GM21737 (cell line): ENCODE measurements at regions not wholly inside any gene's neighbourhood (a gene's known extent, or its start where the extent isn't known, plus 50 kb on each side); places are given as distances from the start of the nearest gene placed in this dataset.
"Not testable (repeated sequence)": the region's sequence is repeated elsewhere in the genome, so short reads cannot be mapped to it uniquely, and the experiment has no call there.

Source experiments
- ATAC-seq: cut with Tn5 transposase; IDR thresholded peaks from one replicate; pipeline ENCODE4 v1.9.1; 2021; ENCODE audit warnings: mild to moderate bottlenecking, moderate library complexity; ENCODE audit not compliant: unreplicated experiment

GRCh38 chr20:40012026-40012425, 677.0 kb downstream of the MAFB start:
- not testable (repeated sequence) for ATAC-seq

DNA sequence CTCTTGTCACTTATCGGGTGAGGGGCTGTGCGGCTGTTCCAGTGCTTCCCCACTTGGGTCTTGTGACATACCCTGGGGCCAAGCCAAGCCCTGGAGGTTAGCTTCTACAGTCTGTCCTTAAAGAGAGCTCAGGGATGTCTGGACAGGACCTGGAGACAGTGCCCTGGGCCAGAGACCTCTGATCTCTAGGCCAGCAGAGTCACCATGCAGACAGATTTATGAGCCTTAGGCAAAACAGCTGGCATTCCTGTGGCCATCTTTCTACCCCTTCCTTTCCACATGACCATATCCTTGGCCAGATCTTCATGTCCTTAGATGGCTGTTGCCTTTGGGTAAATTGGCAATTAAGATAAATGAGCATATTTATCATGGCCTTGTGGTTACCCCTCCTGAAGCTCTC, 678.6 kb downstream of the MAFB start:
- no peak for ATAC-seq

DNA sequence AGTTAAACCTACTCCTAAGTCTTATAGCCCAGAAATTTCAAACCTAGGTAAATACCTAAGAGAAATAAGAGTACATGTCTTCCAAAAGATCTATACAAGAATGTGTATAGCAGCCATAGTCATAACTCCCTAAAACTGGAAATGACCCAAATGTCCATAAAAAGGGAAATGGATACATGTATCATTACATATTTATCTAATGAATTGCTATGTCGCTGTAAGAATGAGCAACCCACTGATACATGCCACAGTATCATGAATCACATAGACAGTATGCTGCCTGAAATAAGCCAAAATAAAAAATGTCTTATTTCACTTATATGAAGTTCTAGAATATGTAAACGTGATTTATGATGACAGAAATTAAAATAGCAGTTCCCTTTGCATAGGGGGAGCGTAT, 679.5 kb downstream of the MAFB start:
- ATAC-seq = no peak

- ATAC-seq = no peak
These were observed 680.9 kb downstream of the MAFB start for GRCh38 chr20:40008177-40008576.

- no peak for ATAC-seq
These were observed 682.7 kb downstream of the MAFB start for GRCh38 chr20:40006168-40006860.

GRCh38 chr20:40004092-40004491, 684.9 kb downstream of the MAFB start:
- not testable (repeated sequence) for ATAC-seq

DNA sequence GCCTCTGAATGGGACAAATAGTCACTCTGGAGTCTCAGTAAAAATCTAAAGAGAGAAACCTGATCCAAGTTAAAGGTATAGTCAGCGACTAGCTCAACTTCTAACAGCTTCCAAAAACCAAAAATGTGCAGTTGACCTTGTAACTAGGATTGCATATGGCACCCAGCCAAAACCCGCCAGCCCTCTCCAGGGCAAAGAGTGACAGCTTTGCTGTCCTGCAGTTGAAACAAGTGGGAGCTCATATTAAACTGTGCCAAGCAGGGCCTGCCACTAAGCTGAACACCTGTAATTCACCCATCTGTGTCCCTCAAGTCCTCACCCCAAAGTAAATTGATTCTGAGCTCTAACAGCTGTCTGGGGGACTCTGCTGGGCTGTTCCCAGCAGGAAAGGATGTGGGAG, 695.3 kb downstream of the MAFB start:
- no peak for ATAC-seq

- ATAC-seq = no peak
These were observed 698.3 kb downstream of the MAFB start for GRCh38 chr20:39990692-39991091.

GRCh38 chr20:39988991-39989390, 700.0 kb downstream of the MAFB start:
- no peak for ATAC-seq

DNA sequence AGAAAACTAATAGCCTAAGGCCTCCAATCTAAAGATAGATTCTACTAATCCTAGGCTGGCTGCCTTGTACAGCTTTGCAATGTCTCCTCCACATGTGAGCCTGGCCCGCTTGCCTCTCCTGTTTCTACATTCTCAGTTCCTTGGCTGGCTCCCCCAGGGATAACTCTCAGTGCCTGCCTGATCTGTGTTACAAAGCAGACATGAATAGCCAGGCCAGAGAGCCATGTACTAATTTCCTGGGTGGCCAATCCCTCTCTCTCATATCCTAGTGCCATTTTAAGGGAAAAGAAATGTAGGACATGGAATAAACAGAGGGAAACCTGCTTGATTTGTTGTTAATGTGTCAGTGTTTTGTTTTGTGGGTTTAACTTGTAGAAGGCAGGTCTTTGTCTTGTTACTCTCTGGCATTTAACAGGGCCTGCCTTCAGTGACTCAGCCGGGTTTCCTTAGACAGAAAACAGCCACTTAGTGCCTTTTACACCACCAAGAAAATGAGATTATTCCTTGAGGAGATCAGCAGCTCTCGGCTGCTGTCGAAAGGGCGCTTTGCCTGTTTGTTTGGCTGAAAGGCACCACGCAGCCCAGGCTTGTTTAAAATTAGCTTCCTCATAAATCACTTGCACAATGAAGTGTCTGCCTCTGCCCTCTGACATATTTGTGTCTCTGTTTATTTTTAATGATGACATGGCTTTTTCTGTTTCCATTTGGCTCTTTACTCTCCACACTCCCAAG, 702.7 kb downstream of the MAFB start:
- no peak for ATAC-seq

DNA sequence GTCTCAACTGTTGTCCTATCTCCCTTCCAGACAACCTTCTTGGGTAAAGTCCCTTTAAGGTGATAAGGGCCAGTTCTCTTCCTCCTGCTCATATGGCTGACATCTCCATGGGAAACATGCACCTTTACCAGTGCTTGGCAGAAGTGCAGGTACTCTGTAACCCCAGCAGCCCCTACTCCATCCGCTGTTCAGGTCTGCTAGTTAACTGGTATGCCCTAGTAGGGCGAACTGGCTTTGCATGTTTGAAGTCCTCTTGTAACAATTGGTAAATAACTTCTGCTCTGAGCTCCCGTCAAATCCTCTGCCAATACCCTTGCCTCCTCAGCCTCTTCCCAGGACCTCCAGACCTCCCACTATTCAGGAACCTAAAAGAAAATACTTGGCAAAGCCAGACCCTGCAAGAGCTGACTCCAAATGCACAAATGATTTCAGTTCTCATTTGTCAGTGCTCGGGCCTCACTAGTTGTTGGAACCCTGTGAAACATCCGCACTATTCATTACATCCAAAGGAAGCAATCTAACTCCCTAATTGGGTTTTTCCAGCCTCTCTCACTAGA, 703.7 kb downstream of the MAFB start:
- ATAC-seq = no peak

- no peak for ATAC-seq
These were observed 705.4 kb downstream of the MAFB start for GRCh38 chr20:39983655-39984054.

DNA sequence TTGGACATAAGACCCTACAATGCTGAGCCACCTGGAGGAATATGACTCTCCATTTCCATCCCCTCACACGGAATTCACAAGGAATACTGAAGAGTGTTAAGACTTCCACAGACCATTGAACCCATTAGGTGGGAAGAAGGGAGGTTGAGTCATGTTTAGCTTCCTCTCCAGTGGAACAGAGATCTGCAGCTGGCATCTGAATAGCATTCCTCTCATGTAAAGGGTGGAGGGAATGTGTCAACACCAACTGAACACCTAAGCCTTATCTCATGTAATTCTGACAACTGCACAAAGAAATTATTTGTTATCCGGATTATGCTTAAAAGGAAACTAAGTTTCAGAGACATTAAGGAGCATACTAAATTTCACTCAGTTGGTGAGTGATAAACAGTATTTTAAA, 705.9 kb downstream of the MAFB start:
- no peak for ATAC-seq

DNA sequence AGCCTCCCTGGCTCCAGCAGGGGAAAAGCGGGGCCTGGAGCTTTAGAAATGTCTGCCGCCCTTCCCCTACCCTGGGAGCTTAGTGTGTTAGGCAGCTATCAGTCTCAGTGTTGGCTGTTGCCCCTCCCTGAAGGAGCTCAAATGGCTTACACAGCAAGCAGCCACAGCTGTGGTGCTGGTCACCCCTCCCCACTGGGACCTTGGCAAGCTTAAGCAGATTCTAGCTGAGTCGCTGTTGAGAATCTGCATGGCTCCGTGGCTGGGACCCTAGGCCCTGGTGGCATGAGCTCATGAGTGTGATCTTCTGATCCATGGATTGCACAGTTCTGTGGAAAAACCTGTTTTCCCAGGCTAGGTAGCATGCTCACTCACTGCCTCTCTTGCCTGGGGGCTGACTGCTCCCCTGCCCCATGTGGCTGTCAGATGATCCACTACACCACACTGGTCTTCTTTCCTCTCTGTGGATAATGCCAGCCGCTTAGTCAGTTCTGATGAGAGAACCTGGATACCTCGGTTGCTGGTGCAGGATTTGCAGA, 714.0 kb downstream of the MAFB start:
- ATAC-seq = no peak

- ATAC-seq = no peak
These were observed 720.5 kb downstream of the MAFB start for GRCh38 chr20:39968495-39968894.

DNA sequence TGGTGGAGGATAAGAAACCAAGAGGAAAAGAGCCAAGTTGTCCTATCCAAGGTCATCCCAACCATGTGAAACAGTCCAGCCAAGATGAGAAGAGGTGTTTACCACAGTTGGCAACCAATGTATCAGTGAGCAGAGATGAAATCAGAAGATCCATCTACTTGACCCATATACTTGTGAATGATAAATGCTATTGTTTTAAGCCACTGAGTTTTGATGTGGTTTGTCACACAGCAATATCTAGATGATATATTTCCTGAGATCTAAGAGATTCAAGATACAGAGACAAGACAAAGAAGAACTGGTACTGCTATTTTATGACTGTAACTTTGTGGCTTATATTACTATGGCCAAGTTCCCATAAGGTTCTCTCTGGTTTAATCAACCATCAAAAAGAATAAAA, 721.2 kb downstream of the MAFB start:
- no peak for ATAC-seq

DNA sequence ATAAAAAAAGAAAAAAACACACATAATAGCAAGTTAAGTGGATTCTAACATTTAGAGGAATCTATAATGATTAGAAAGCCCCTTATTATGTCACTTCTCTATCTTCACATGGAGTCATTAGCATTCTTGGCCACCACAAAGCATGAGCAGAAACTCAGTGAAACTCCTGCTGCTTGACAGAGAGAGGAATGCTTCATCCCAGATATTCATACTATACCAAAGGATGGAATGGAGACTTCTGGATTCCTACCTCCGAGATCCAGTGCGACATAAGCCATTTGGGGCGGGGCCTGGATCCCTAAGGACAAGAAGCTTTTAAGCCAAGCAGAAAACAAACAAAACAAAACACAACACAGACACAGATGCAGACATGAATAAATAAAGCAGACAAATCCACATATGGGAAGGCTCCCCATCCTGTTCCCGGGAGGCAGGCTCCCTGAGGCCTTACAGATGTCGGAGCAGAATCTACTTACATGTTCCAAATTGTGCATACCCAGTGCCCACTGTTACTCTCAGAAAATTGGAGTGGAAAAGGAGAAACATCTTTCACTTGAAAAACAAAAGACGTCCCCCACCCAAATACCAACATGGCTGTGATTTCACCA, 727.3 kb downstream of the MAFB start:
- ATAC-seq = no peak

DNA sequence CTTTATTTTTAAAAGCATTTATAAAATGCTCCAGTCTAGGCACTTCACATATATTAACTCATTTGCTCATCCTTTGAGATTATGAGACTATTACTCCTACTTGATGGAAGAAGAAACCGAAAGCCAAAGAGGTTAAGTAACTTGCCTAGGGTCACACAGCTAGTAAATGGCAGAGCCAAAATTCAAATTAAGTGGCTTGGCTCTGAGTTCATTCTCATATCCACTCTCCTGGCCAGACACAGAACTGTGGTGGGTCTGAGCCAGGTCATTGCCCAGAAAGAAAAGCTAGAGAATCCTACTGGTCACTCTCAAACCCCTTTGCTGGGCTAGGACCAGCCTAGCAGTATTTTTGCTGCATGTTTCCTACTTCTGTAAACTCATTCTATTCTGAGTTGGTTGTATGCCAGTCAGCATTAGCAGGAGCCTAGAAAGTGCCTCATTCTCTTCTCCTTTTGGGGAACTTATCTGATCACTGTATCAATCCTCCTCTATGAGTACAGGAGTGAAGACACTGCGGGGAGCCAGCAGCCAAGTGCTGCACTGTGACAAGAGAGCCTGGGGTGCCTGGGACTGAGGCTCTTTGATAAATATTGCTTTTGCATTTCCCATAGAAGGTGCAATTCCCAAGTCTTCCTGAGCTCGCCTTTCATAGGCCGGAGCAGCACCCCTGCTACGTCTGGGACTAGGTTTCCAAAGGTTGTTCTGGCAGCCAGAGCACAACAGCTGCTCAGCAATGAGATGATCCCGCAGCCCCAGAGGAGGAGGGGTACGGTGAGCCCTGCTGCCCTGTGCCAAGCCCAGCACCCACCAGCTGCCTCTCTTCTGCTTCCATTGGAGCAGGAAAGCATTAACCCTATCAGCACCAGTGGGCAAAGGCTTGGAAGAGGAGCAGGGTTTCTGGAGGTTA, 728.3 kb downstream of the MAFB start:
- ATAC-seq = no peak

DNA sequence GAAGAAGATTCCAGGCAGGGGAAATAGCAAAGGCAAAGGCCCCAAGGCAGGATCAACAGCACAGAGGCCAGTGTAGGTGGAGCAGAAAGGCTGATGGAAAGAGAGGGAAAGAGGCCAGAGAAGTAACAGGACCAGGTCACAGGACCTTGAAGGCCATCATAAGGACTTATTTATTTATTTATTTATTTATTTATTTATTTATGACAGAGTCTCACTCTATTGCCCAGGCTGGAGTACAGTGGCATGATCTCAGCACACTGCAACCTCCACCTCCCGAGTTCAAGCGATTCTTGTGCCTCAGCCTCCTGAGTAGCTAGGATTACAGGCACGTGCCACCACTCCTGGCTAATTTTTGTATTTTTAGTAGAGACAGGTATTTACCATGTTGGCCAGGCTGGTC, 731.1 kb downstream of the MAFB start:
- ATAC-seq = not testable (repeated sequence)

- no peak for ATAC-seq
These were observed 734.4 kb downstream of the MAFB start for GRCh38 chr20:39954621-39955020.

DNA sequence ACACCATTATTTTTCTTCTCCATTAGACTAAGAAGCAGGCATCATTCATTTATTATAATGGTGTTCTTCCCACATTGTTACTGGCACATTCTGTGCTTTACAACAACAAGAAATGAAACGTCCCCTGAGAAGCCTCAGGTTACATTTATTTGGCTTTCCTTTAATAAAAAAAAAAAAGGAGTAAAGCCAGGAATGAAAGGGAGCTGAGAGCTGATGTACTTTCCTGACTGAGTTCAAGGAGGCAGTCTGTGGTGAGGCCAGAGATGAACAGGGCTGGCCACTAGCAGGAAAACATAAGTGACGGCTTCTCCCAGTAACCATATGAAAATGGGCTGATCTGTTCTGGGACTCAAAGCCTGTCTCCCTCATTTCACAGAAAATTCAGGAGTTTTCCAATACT, 742.1 kb downstream of the MAFB start:
- no peak for ATAC-seq
